HCT116 (cell line): ENCODE measurements at regions not wholly inside any gene's neighbourhood (a gene's known extent, or its start where the extent isn't known, plus 50 kb on each side); places are given as distances from the start of the nearest gene placed in this dataset.

ENCODE experiments used
- CEBPB ChIP-seq: IDR thresholded peaks from 2 replicates; pipeline ENCODE4 v1.6.1; 2012; ENCODE audit warnings: low read depth
- EZH2 ChIP-seq: fragments of 200-600 bp; sonication (generic); IDR thresholded peaks from 2 replicates; pipeline ENCODE4 v1.6.1; 2017; ENCODE audit warnings: antibody characterized with exemption, mixed run types
- EZH2phosphoT487 ChIP-seq: fragments of 200-600 bp; IDR thresholded peaks from 2 replicates; pipeline ENCODE4 v1.6.1; 2018; ENCODE audit warnings: antibody characterized with exemption, borderline replicate concordance
- POLR2A ChIP-seq: IDR thresholded peaks from 2 replicates; pipeline ENCODE4 v1.7.0; 2011; ENCODE audit warnings: borderline replicate concordance; ENCODE audit not compliant: insufficient read depth, insufficient read length; ENCODE audit errors: extremely low read depth
- RAD21 ChIP-seq: IDR thresholded peaks from 2 replicates; pipeline ENCODE4 v1.6.1; 2012; ENCODE audit warnings: low read depth, mild to moderate bottlenecking
- SIN3A ChIP-seq: IDR thresholded peaks from 2 replicates; pipeline ENCODE4 v1.6.1; 2012; ENCODE audit warnings: low read depth
- TCF7L2 ChIP-seq: IDR thresholded peaks from 2 replicates; pipeline ENCODE4 v1.7.0; 2011; ENCODE audit warnings: borderline replicate concordance, inconsistent platforms; ENCODE audit not compliant: insufficient read depth, insufficient read length; ENCODE audit errors: extremely low read depth
- ZFX ChIP-seq: fragments of 450-650 bp; IDR thresholded peaks from 2 replicates; pipeline ENCODE4 v1.6.1; 2017
- ZNF274 ChIP-seq: fragments of 200-500 bp; sonication (Bioruptor generic); IDR thresholded peaks from 2 replicates; pipeline ENCODE4 v1.6.1; 2014; ENCODE audit warnings: mild to moderate bottlenecking, low read depth, low read length, inconsistent platforms
- TF ChIP-seq, protein P1 (sequence below), 3 experiments: fragments of 200-600 bp in 1 of 3; sonication (generic) in 1 of 3; IDR thresholded peaks in 2 of 3; conservative IDR thresholded peaks in 1 of 3; 2 replicates each; pipeline ENCODE4 v1.5.1; 2012 to 2017; ENCODE audit warnings: low read depth in 2 of 3, low read length in 2 of 3, antibody characterized with exemption in 1 of 3, borderline replicate concordance in 1 of 3, control low read depth in 1 of 3, mild to moderate bottlenecking in 1 of 3, mixed read lengths in 1 of 3, mixed run types in 1 of 3, moderate library complexity in 1 of 3; ENCODE audit not compliant: insufficient read depth in 1 of 3
- TF ChIP-seq, protein P2 (sequence below): IDR thresholded peaks from 2 replicates; pipeline ENCODE4 v1.6.1; 2012
- TF ChIP-seq, protein P3 (sequence below): IDR thresholded peaks from 2 replicates; pipeline ENCODE4 v1.6.1; 2012
- TF ChIP-seq, protein P4 (sequence below): IDR thresholded peaks from 2 replicates; pipeline ENCODE4 v1.6.1; 2011; ENCODE audit warnings: mild to moderate bottlenecking, low read length, moderate library complexity; ENCODE audit not compliant: insufficient replicate concordance; ENCODE audit errors: extremely low read depth

GRCh38 chr2:41448221-41448620 lies 599.6 kb upstream of the PKDCC start:
- TF ChIP-seq RAD21 (no peak), EZH2phosphoT487 (no peak), TCF7L2 (no peak), POLR2A (no peak), ZFX (no peak), EZH2 (no peak), CEBPB (no peak), SIN3A (no peak), ZNF274 (no peak)
- TF ChIP-seq, protein P1, sequence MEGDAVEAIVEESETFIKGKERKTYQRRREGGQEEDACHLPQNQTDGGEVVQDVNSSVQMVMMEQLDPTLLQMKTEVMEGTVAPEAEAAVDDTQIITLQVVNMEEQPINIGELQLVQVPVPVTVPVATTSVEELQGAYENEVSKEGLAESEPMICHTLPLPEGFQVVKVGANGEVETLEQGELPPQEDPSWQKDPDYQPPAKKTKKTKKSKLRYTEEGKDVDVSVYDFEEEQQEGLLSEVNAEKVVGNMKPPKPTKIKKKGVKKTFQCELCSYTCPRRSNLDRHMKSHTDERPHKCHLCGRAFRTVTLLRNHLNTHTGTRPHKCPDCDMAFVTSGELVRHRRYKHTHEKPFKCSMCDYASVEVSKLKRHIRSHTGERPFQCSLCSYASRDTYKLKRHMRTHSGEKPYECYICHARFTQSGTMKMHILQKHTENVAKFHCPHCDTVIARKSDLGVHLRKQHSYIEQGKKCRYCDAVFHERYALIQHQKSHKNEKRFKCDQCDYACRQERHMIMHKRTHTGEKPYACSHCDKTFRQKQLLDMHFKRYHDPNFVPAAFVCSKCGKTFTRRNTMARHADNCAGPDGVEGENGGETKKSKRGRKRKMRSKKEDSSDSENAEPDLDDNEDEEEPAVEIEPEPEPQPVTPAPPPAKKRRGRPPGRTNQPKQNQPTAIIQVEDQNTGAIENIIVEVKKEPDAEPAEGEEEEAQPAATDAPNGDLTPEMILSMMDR (IDR thresholded peaks at IDR 0.05 in 2 of 3, conservative IDR thresholded peaks at IDR 0.05 in 1 of 3; ENCODE audit: borderline replicate concordance in 1 of 3, insufficient read depth in 1 of 3, low read depth in 2 of 3, low read length in 2 of 3), result no peak
- TF ChIP-seq, protein P2, sequence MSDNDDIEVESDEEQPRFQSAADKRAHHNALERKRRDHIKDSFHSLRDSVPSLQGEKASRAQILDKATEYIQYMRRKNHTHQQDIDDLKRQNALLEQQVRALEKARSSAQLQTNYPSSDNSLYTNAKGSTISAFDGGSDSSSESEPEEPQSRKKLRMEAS, result no peak
- TF ChIP-seq, protein P3, sequence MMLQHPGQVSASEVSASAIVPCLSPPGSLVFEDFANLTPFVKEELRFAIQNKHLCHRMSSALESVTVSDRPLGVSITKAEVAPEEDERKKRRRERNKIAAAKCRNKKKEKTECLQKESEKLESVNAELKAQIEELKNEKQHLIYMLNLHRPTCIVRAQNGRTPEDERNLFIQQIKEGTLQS, result no peak
- TF ChIP-seq, protein P4, sequence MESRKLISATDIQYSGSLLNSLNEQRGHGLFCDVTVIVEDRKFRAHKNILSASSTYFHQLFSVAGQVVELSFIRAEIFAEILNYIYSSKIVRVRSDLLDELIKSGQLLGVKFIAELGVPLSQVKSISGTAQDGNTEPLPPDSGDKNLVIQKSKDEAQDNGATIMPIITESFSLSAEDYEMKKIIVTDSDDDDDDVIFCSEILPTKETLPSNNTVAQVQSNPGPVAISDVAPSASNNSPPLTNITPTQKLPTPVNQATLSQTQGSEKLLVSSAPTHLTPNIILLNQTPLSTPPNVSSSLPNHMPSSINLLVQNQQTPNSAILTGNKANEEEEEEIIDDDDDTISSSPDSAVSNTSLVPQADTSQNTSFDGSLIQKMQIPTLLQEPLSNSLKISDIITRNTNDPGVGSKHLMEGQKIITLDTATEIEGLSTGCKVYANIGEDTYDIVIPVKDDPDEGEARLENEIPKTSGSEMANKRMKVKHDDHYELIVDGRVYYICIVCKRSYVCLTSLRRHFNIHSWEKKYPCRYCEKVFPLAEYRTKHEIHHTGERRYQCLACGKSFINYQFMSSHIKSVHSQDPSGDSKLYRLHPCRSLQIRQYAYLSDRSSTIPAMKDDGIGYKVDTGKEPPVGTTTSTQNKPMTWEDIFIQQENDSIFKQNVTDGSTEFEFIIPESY, result no peak
